Natural killer cell (primary cell): ENCODE measurements at regions not wholly inside any gene's neighbourhood (a gene's known extent, or its start where the extent isn't known, plus 50 kb on each side); places are given as distances from the start of the nearest gene placed in this dataset.

Experiments used
- ATAC-seq, 3 donors: fragments of 150-1000 bp in 2 of 3; fragments of 200-7000 bp in 1 of 3; cut with Tn5 transposase; 1 replicate in 1 of 3; 2 replicates in 2 of 3; pipeline ENCODE4 v1.10.0; 2021; ENCODE audit warnings: mild to moderate bottlenecking in 2 of 3, moderate library complexity in 2 of 3
- DNase-seq, 2 donors: peaks; one replicate each; pipeline versions ENCODE4 v3.0.0 to v3.0.0-alpha.2; 2013 to 2021; ENCODE audit warnings: mixed read lengths in 1 of 2
- H3K27ac ChIP-seq: one replicate; pipeline ENCODE4 v1.5.1; 2013; ENCODE audit warnings: mild to moderate bottlenecking, low read length
- H3K27me3 ChIP-seq: one replicate; pipeline ENCODE4 v1.6.1; 2013; ENCODE audit warnings: low read length; ENCODE audit not compliant: control insufficient read depth, insufficient read depth
- H3K36me3 ChIP-seq: one replicate; pipeline ENCODE4 v1.6.1; 2013; ENCODE audit warnings: low read length; ENCODE audit not compliant: control insufficient read depth, insufficient read depth
- H3K4me1 ChIP-seq: one replicate; pipeline ENCODE4 v1.6.1; 2013; ENCODE audit warnings: low read length; ENCODE audit not compliant: control insufficient read depth, insufficient read depth
- H3K4me3 ChIP-seq: one replicate; pipeline ENCODE4 v1.5.1; 2013; ENCODE audit warnings: low read length
- H3K9me3 ChIP-seq: one replicate; pipeline ENCODE4 v1.6.1; 2013; ENCODE audit warnings: low read length; ENCODE audit not compliant: control insufficient read depth, insufficient read depth
- H3K27ac Mint-ChIP-seq, 2 donors: one replicate each; pipeline ENCODE4 v1.8.0; 2022; ENCODE audit warnings: mild to moderate bottlenecking in 2 of 2, mixed read lengths in 2 of 2, moderate library complexity in 1 of 2
- H3K27me3 Mint-ChIP-seq, 2 donors: one replicate each; pipeline ENCODE4 v1.8.0; 2022; ENCODE audit warnings: low read depth in 2 of 2, mixed read lengths in 2 of 2
- H3K36me3 Mint-ChIP-seq: one replicate; pipeline ENCODE4 v1.8.0; 2022; ENCODE audit warnings: mixed read lengths
- H3K4me1 Mint-ChIP-seq, 2 donors: one replicate each; pipeline ENCODE4 v1.8.0; 2022; ENCODE audit warnings: mixed read lengths in 2 of 2
- H3K4me3 Mint-ChIP-seq: one replicate; pipeline ENCODE4 v1.8.0; 2022; ENCODE audit warnings: mild to moderate bottlenecking, moderate library complexity, mixed read lengths
- H3K9me3 Mint-ChIP-seq, 2 donors: one replicate each; pipeline ENCODE4 v1.8.0; 2022; ENCODE audit warnings: mixed read lengths in 2 of 2
- WGBS: methylation state at CpG from one replicate; pipeline ENCODE4 v1.1.7; 2013; ENCODE audit warnings: missing lambda C conversion rate; ENCODE audit not compliant: insufficient coverage; 5-methylcytosine and 5-hydroxymethylcytosine counted together
- intact Hi-C: fragments of 100-400 bp; cut with micrococcal nuclease; formaldehyde crosslinking; loops from one replicate; pipeline ENCODE4 v1.14.2; 2022
- TF ChIP-seq, protein P1 (sequence below): fragments of 200-600 bp; IDR thresholded peaks from one replicate; pipeline ENCODE4 v1.8.0; 2022; ENCODE audit warnings: antibody characterized with exemption

DNA sequence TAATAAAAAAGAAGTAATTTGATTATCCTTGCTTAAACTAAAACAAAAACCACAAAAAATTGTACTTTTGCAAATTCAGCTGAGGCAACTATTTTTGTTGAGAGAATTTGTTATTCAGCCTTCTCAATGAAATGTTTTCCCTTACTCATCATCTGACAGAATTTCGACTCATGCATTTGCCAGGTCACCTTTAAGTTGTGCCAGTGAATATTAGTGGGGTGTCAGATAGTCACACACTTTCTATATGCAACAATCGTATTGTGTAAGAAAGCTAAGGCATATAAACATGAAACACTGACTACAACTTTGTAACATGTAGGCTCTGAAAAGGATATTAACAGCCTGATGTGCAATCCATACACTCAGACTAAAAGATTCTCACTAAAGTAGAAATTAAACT is 1653.1 kb upstream of the SLC39A10 start:
- Mint-ChIP-seq H3K9me3 (peaks cover 5 to 12% of the 10 kb centered on the region in 2 donors), H3K36me3 (peaks cover 11% of the 10 kb centered on the region), H3K4me1 (no peaks in the 10 kb centered on the region), H3K4me3 (no peak overlapping the region), H3K27ac (no peak overlapping the region), H3K27me3 (no peaks in the 10 kb centered on the region)
- Histone ChIP-seq H3K4me1 (no peaks in the 10 kb centered on the region), H3K4me3 (no peak overlapping the region), H3K27ac (no peak overlapping the region), H3K9me3 (peaks cover 4% of the 10 kb centered on the region), H3K36me3 (no peaks in the 10 kb centered on the region), H3K27me3 (no peaks in the 10 kb centered on the region)
- no peak for DNase-seq
- no CpG with 5 or more reads among the region's 2 CpGs for WGBS
- TF ChIP-seq, protein P1, sequence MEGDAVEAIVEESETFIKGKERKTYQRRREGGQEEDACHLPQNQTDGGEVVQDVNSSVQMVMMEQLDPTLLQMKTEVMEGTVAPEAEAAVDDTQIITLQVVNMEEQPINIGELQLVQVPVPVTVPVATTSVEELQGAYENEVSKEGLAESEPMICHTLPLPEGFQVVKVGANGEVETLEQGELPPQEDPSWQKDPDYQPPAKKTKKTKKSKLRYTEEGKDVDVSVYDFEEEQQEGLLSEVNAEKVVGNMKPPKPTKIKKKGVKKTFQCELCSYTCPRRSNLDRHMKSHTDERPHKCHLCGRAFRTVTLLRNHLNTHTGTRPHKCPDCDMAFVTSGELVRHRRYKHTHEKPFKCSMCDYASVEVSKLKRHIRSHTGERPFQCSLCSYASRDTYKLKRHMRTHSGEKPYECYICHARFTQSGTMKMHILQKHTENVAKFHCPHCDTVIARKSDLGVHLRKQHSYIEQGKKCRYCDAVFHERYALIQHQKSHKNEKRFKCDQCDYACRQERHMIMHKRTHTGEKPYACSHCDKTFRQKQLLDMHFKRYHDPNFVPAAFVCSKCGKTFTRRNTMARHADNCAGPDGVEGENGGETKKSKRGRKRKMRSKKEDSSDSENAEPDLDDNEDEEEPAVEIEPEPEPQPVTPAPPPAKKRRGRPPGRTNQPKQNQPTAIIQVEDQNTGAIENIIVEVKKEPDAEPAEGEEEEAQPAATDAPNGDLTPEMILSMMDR = no peak
- intact Hi-C loops = no loop called here
- no peak for ATAC-seq

DNA sequence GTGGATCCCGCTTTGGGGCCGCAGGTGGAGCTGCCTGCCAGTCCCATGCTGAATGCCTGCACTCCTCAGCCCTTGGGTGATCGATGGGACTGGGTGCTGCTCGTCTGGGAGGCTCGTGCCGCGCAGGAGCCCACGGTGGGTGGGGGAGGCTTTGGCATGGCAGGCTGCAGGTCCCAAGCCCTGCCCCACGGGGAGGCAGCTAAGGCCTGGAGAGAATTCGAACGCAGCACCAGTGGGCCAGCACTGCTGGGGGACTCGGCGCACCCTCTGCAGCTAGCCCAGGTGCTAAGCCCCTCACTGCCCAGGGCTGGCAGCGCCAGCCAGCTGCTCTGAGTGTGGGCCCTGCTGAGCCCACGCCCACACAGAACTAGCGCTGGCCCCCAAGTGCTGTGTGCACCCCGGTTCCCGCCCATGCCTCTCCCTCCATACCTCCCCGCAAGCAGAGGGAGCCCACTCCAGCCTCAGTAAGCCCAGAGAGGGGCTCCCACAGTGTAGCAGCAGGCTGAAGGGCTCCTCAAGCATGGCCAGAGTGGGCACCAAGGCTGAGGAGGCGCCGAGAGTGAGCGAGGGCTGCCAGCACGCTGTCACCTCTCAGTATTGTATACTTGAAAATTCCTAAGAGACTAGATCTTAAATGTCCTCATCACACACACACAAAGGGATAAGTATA is 1654.2 kb upstream of the SLC39A10 start:
- ATAC-seq (no peak), DNase-seq (no peak)
- no peaks in the 10 kb centered on the region for H3K9me3 ChIP-seq
- Mint-ChIP-seq H3K27me3 (no peaks in the 10 kb centered on the region), H3K4me1 (no peaks in the 10 kb centered on the region), H3K36me3 (peaks cover 5% of the 10 kb centered on the region), H3K4me3 (no peak overlapping the region), H3K9me3 (peaks cover 7 to 11% of the 10 kb centered on the region in 2 donors), H3K27ac (no peak overlapping the region)
- H3K36me3 ChIP-seq = no peaks in the 10 kb centered on the region
- intact Hi-C loops = no loop called here
- no peaks in the 10 kb centered on the region for H3K4me1 ChIP-seq
- no peak overlapping the region for H3K4me3 ChIP-seq
- TF ChIP-seq, protein P1 = no peak
- H3K27me3 ChIP-seq = no peaks in the 10 kb centered on the region
- H3K27ac ChIP-seq = no peak overlapping the region
- 85% methylated on average over 20 of the region's 23 CpGs for WGBS

DNA sequence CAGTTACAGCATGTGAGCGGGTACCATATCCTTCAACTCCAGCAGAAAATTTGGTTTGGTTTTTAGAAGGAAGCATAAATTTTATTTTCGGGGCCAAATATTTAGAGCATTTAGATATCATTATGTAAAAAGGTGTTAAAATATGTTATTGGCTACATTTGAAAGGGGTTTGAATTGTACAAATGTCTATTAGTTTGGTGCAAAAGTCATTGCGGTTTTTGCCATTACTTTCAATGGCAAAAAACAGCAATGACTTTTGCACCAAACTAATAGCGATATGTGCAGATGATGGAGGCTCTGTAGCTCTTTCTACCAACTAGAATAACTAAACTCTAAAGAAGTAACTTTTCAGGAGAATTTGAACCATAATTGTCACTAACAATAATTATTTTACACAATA is 1666.2 kb upstream of the SLC39A10 start:
- peaks cover 6 to 7% of the 10 kb centered on the region in 2 donors for H3K9me3 Mint-ChIP-seq
- intact Hi-C loops = no loop called here

More for the DNA sequence above, 1666.2 kb upstream of the SLC39A10 start:
- Histone ChIP-seq H3K4me3 (no peak overlapping the region), H3K9me3 (no peaks in the 10 kb centered on the region), H3K27ac (no peak overlapping the region), H3K36me3 (no peaks in the 10 kb centered on the region), H3K4me1 (no peaks in the 10 kb centered on the region), H3K27me3 (no peaks in the 10 kb centered on the region)
- no peak for DNase-seq
- no peak for ATAC-seq
- 71% methylated on average over 4 of the region's 4 CpGs for WGBS
- H3K36me3 Mint-ChIP-seq = no peaks in the 10 kb centered on the region
- TF ChIP-seq, protein P1 = no peak
- no peak overlapping the region for H3K4me3 Mint-ChIP-seq
- H3K27me3 Mint-ChIP-seq = no peaks in the 10 kb centered on the region
- no peak overlapping the region for H3K27ac Mint-ChIP-seq
- no peaks in the 10 kb centered on the region for H3K4me1 Mint-ChIP-seq
